GM23248 (cell line): ENCODE measurements at regions not wholly inside any gene's neighbourhood (a gene's known extent, or its start where the extent isn't known, plus 50 kb on each side); places are given as distances from the start of the nearest gene placed in this dataset.

Source experiments
- DNase-seq: peaks from one replicate; pipeline ENCODE4 v3.0.0-alpha.2; 2015
- H2AFZ ChIP-seq: fragments of 200-600 bp; sonication (generic); 2 replicates; pipeline ENCODE4 v1.6.1; 2016; ENCODE audit warnings: antibody characterized with exemption
- H3F3A ChIP-seq: fragments of 200-600 bp; sonication (generic); 2 replicates; pipeline ENCODE4 v1.6.1; 2016; ENCODE audit warnings: mild to moderate bottlenecking, antibody characterized with exemption, mixed run types; ENCODE audit not compliant: insufficient read depth
- H3K27ac ChIP-seq: fragments of 200-600 bp; sonication (generic); 2 replicates; pipeline ENCODE4 v1.5.1; 2016; ENCODE audit warnings: mild to moderate bottlenecking
- H3K27me3 ChIP-seq: fragments of 200-600 bp; sonication (generic); replicated peaks from 2 replicates; pipeline ENCODE4 v1.6.1; 2016; ENCODE audit warnings: mild to moderate bottlenecking; ENCODE audit not compliant: insufficient read depth
- H3K36me3 ChIP-seq: fragments of 200-600 bp; sonication (generic); 2 replicates; pipeline ENCODE4 v1.6.1; 2016; ENCODE audit warnings: low read depth, mild to moderate bottlenecking
- H3K4me1 ChIP-seq: fragments of 200-600 bp; sonication (generic); 2 replicates; pipeline ENCODE4 v1.6.1; 2016; ENCODE audit warnings: mild to moderate bottlenecking; ENCODE audit not compliant: insufficient read depth
- H3K4me2 ChIP-seq: fragments of 200-600 bp; sonication (generic); one replicate; pipeline ENCODE4 v1.6.1; 2016; ENCODE audit warnings: mild to moderate bottlenecking; ENCODE audit not compliant: unreplicated experiment
- H3K4me3 ChIP-seq: fragments of 200-600 bp; sonication (generic); 2 replicates; pipeline ENCODE4 v1.5.1; 2016; ENCODE audit warnings: mild to moderate bottlenecking
- H3K79me2 ChIP-seq: fragments of 200-600 bp; sonication (generic); 2 replicates; pipeline ENCODE4 v1.6.1; 2016; ENCODE audit warnings: mild to moderate bottlenecking; ENCODE audit not compliant: insufficient read depth
- H3K9ac ChIP-seq: fragments of 200-600 bp; sonication (generic); 2 replicates; pipeline ENCODE4 v1.6.1; 2016; ENCODE audit warnings: mild to moderate bottlenecking
- H3K9me2 ChIP-seq: fragments of 200-600 bp; sonication (generic); 2 replicates; pipeline ENCODE4 v1.6.1; 2016; ENCODE audit warnings: mixed run types, mild to moderate bottlenecking, moderate library complexity; ENCODE audit not compliant: insufficient read depth
- H3K9me3 ChIP-seq: fragments of 200-600 bp; sonication (generic); one replicate; pipeline ENCODE4 v1.6.1; 2017; ENCODE audit warnings: low read depth
- H4K20me1 ChIP-seq: fragments of 200-600 bp; sonication (generic); 2 replicates; pipeline ENCODE4 v1.6.0; 2016; ENCODE audit not compliant: insufficient read depth
- EZH2 ChIP-seq: fragments of 200-600 bp; sonication (generic); IDR thresholded peaks from 2 replicates; pipeline ENCODE4 v1.6.1; 2018; ENCODE audit warnings: antibody characterized with exemption, mild to moderate bottlenecking; ENCODE audit not compliant: insufficient read depth, poor library complexity, severe bottlenecking
- EZH2phosphoT487 ChIP-seq: fragments of 200-600 bp; sonication (generic); IDR thresholded peaks from 2 replicates; pipeline ENCODE4 v1.6.1; 2018; ENCODE audit warnings: antibody characterized with exemption, moderate library complexity, mild to moderate bottlenecking, low read depth; ENCODE audit not compliant: insufficient read depth
- WGBS, 2 experiments: methylation state at CpG; one replicate each; pipeline ENCODE4 v1.1.6; 2015 to 2017; ENCODE audit warnings: low lambda C conversion rate in 2 of 2, low coverage in 1 of 2; ENCODE audit errors: missing lambda C conversion rate in 2 of 2; 5-methylcytosine and 5-hydroxymethylcytosine counted together
- in situ Hi-C: fragments of 300-500 bp; cut with MboI; formaldehyde crosslinking; loops from 2 replicates; pipeline ENCODE4 v1.15.0; 2020

- H2AFZ ChIP-seq, result no peak overlapping the region
- in situ Hi-C loops, result no loop called here
- TF ChIP-seq EZH2phosphoT487 (no peak), EZH2 (no peak)
Observed at GRCh38 chr18:75700561-75700960, 273.1 kb upstream of the SMIM21 start.

GRCh38 chr18:75698861-75699260 lies 271.4 kb upstream of the SMIM21 start:
- H3F3A ChIP-seq, result no peaks in the 10 kb centered on the region
- no peak overlapping the region for H3K4me2 ChIP-seq
- H3K4me1 ChIP-seq, result no peaks in the 10 kb centered on the region
- DNase-seq, result no peak
- TF ChIP-seq EZH2phosphoT487 (no peak), EZH2 (no peak)
- H3K9me3 ChIP-seq, result no peaks in the 10 kb centered on the region
- no peak overlapping the region for H3K27ac ChIP-seq
- H3K36me3 ChIP-seq, result no peaks in the 10 kb centered on the region
- in situ Hi-C loops, result no loop called here
- H2AFZ ChIP-seq, result no peak overlapping the region
- no peak overlapping the region for H3K9ac ChIP-seq
- H4K20me1 ChIP-seq, result no peaks in the 10 kb centered on the region
- H3K27me3 ChIP-seq, result no peaks in the 10 kb centered on the region
- WGBS, 2 experiments, result 61 to 67% methylated on average over 7 of the region's 7 CpGs
- H3K9me2 ChIP-seq, result no peaks in the 10 kb centered on the region
- H3K79me2 ChIP-seq, result no peaks in the 10 kb centered on the region
- H3K4me3 ChIP-seq, result no peak overlapping the region

More at GRCh38 chr18:75700561-75700960, 273.1 kb upstream of the SMIM21 start:
- Histone ChIP-seq H3K9me3 (no peaks in the 10 kb centered on the region), H3K4me1 (no peaks in the 10 kb centered on the region), H3K27me3 (no peaks in the 10 kb centered on the region), H3F3A (no peaks in the 10 kb centered on the region), H3K9me2 (no peaks in the 10 kb centered on the region), H3K4me3 (no peak overlapping the region), H3K27ac (no peak overlapping the region), H3K9ac (no peak overlapping the region), H3K79me2 (no peaks in the 10 kb centered on the region), H4K20me1 (no peaks in the 10 kb centered on the region), H3K4me2 (no peak overlapping the region), H3K36me3 (no peaks in the 10 kb centered on the region)
- DNase-seq, result no peak
- 55 to 60% methylated on average over 4 of the region's 4 CpGs for WGBS, 2 experiments

GRCh38 chr18:75697493-75697892 lies 270.0 kb upstream of the SMIM21 start:
- Histone ChIP-seq H3K9me3 (no peaks in the 10 kb centered on the region), H3K9ac (no peak overlapping the region), H3K4me2 (no peak overlapping the region), H3K9me2 (no peaks in the 10 kb centered on the region), H2AFZ (no peak overlapping the region), H3K27me3 (no peaks in the 10 kb centered on the region), H3K4me1 (no peaks in the 10 kb centered on the region), H3K27ac (no peak overlapping the region), H4K20me1 (no peaks in the 10 kb centered on the region), H3K79me2 (no peaks in the 10 kb centered on the region), H3F3A (no peaks in the 10 kb centered on the region), H3K4me3 (no peak overlapping the region), H3K36me3 (no peaks in the 10 kb centered on the region)
- 43 to 50% methylated on average over 4 of the region's 4 CpGs for WGBS, 2 experiments
- no peak for DNase-seq
- in situ Hi-C loops, result no loop called here
- no peak for TF ChIP-seq EZH2
- TF ChIP-seq EZH2phosphoT487, result no peak

- H3K4me3 ChIP-seq, result no peak overlapping the region
- H3K4me2 ChIP-seq, result no peak overlapping the region
- H4K20me1 ChIP-seq, result no peaks in the 10 kb centered on the region
- H3K27me3 ChIP-seq, result no peaks in the 10 kb centered on the region
- H3K9ac ChIP-seq, result no peak overlapping the region
- no peaks in the 10 kb centered on the region for H3K36me3 ChIP-seq
- DNase-seq, result no peak
- no peaks in the 10 kb centered on the region for H3F3A ChIP-seq
- H3K9me2 ChIP-seq, result no peaks in the 10 kb centered on the region
- H3K9me3 ChIP-seq, result no peaks in the 10 kb centered on the region
- TF ChIP-seq EZH2, result no peak
- no peak for TF ChIP-seq EZH2phosphoT487
- H3K27ac ChIP-seq, result no peak overlapping the region
- no peak overlapping the region for H2AFZ ChIP-seq
- no peaks in the 10 kb centered on the region for H3K79me2 ChIP-seq
- WGBS, 2 experiments, result 67 to 70% methylated on average over 5 of the region's 5 CpGs
- H3K4me1 ChIP-seq, result no peaks in the 10 kb centered on the region
- in situ Hi-C loops, result no loop called here
Observed at GRCh38 chr18:75696391-75696790, 268.9 kb upstream of the SMIM21 start.

- H3K79me2 ChIP-seq, result no peaks in the 10 kb centered on the region
- no peaks in the 10 kb centered on the region for H3K36me3 ChIP-seq
- H2AFZ ChIP-seq, result no peak overlapping the region
- in situ Hi-C loops, result no loop called here
- no peaks in the 10 kb centered on the region for H4K20me1 ChIP-seq
- no peak overlapping the region for H3K4me3 ChIP-seq
- H3K4me2 ChIP-seq, result no peak overlapping the region
- WGBS, 2 experiments, result 51% methylated on average over 5 of the region's 5 CpGs
- no peaks in the 10 kb centered on the region for H3K9me2 ChIP-seq
- no peak for DNase-seq
- H3K9ac ChIP-seq, result no peak overlapping the region
- no peaks in the 10 kb centered on the region; the same call in 1 of the 2 replicates for H3K27me3 ChIP-seq
- H3F3A ChIP-seq, result no peaks in the 10 kb centered on the region
- H3K27ac ChIP-seq, result no peak overlapping the region
- TF ChIP-seq EZH2, result no peak
- H3K4me1 ChIP-seq, result no peaks in the 10 kb centered on the region
- H3K9me3 ChIP-seq, result no peaks in the 10 kb centered on the region
Observed at GRCh38 chr18:75694292-75694691, 266.8 kb upstream of the SMIM21 start.
